SK-MEL-5 (cell line): ENCODE measurements at regions not wholly inside any gene's neighbourhood (a gene's known extent, or its start where the extent isn't known, plus 50 kb on each side); places are given as distances from the start of the nearest gene placed in this dataset.
"Not testable (repeated sequence)": the region's sequence is repeated elsewhere in the genome, so short reads cannot be mapped to it uniquely, and the experiment has no call there.

ENCODE experiments used
- DNase-seq: peaks from one replicate; pipeline ENCODE4 v3.0.0-alpha.2; 2016; ENCODE audit warnings: low read depth, low spot score
- in situ Hi-C: cut with HindIII; loops from 2 replicates; pipeline ENCODE4 v1.10.0; 2016; ENCODE audit warnings: low sequenced_read_pairs, high pct_unique_total_duplicates, low pct_unique_long_range_greater_than_20kb

GRCh38 chr7:46071601-46072000 is 150.5 kb upstream of the IGFBP3 start:
- in situ Hi-C loops = no loop called here
- DNase-seq = no peak

- DNase-seq = no peak
- in situ Hi-C loops = no loop called here
These were observed 150.0 kb upstream of the IGFBP3 start for GRCh38 chr7:46071076-46071475.

DNA sequence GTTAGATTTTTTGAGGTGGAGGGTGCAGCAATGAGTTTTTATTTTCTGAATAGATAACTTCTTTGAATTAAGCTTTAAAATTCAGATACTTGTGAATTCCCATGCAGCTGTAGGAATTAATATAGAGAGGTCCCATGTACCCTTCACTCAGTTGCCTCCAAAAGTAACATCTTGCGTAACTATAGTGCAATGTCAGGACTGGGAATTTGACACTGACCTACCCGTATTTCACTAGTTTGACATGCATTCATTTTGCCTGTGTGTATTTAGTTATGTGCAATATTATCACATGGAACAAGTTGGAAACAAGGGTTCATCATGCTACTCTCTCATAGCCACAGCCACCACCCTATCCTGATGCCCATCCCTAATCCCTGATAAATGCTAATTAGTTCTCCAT is 147.1 kb upstream of the IGFBP3 start:
- in situ Hi-C loops = no loop called here
- no peak for DNase-seq

GRCh38 chr7:46059308-46060020 is 138.4 kb upstream of the IGFBP3 start:
- in situ Hi-C loops = no loop called here
- DNase-seq = no peak

DNA sequence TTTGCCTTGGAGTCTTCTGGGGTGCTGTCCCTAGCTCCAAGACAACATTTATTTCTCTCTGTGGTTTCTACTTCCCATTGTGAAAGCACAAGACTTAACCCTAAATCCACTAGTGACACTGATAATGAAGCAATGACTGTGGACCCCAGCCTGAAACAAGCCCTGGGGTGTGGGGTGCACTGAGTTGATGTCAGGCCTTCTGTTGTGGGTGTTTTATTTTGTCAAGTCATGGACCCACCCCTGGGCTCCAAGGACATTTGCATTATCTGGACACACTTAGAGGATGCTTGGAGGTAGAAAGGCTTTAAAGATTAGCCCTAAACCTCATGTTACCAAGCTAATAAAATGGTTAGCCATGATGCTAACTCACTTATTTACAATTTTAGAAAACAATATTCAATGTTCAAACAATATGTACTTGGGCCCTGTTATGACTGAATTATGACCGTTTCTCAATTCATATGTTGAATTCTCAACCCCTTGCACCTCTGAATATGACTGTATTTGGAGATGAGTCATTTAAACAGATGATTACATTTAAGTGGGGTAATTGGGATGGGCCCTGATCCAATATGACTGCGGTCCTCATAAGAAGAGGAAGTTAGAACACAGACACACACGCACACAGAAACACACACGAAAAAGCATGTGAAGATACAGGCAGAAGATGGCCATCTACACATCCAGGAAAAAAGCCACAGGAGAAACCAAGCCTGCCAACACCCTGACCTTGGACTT is 137.2 kb upstream of the IGFBP3 start:
- in situ Hi-C loops = no loop called here
- no peak for DNase-seq

DNA sequence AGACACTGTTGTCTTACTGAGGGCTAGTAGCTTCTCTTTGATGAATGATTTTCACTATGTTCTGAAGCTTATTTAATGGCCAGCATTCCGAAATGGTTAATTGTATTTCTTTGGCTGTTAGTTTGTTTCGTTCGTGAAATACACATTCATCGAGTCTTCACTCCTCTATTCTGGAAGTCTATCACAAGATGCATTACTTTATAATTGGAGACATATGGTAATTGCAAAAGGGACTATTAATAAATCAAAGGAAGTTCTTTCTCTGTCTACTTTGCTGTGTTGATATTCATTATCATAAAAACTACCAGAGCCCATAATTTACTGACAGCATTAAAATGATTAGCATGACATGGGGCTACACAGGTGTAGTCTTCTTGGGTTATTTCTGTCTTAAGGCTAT is 133.8 kb upstream of the IGFBP3 start:
- in situ Hi-C loops = no loop called here
- no peak for DNase-seq

- in situ Hi-C loops = no loop called here
- DNase-seq = no peak
These were observed 133.2 kb upstream of the IGFBP3 start for GRCh38 chr7:46054272-46054671.

DNA sequence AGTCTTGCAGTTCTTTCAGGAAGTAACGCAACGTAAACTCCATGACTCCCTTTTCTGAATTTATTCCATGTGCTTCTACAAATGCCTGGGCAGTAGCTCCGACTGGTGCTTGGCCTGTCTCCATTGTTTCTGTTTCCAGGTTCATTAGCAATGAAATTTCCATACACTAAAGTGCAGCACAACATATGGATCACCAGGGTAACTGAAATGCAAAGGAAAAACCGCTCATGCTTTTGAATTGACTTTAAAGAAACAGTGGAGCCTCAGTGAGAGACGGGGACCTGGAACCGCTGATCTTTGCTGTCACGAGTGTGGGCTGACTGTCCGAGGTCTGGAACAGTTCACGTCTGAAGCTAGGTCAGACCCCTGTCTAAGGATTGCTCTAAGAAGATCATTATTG is 126.5 kb upstream of the IGFBP3 start:
- in situ Hi-C loops = no loop called here
- no peak for DNase-seq

- in situ Hi-C loops = not testable (repeated sequence)
These were observed 122.3 kb upstream of the IGFBP3 start for GRCh38 chr7:46043338-46043737.

DNA sequence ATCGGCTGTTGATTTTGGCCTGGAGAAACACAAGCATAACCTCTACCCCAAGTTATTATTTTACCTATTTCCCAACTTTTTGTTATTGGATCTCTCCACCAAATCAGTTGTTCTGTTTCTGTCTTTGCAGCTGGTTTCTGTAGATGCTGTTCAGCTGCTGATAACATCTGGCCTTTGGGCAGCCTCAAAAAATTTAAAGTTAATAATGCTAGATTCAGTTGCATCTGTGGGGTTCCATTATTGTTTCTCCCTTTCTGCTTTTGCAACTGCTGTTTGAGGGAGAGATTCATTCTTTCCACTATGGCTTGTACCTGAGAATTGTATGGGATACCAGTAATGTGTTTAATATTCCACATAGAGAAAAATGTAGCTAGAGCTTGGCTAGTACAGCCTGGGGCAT is 118.7 kb upstream of the IGFBP3 start:
- DNase-seq, in situ Hi-C loops: not testable (repeated sequence)

More at GRCh38 chr7:46043338-46043737, 122.3 kb upstream of the IGFBP3 start:
- DNase-seq = not testable (repeated sequence)

DNA sequence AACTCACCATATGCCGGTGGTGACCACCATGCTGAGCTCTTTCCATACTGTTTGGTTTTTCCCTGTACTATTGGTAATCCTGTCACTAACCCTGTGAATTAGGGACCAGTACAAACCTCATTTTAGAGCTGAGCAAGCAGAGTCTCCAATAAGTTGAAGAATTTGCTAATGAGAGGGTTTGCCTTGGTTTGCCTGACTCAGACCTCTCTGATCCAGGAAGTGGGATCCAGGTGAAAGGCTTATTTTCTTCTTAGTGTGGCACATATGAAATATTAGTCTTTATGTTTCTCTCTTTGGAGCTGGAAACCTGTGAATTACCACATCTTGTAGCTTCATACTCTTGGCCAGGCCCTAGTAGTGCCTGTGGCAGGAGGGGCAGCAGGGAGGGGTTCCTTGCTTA is 114.1 kb upstream of the IGFBP3 start:
- DNase-seq = no peak
- in situ Hi-C loops = no loop called here

- in situ Hi-C loops = no loop called here
- no peak for DNase-seq
These were observed 113.1 kb upstream of the IGFBP3 start for GRCh38 chr7:46034056-46034768.

GRCh38 chr7:46033592-46033991 is 112.5 kb upstream of the IGFBP3 start:
- DNase-seq = no peak
- in situ Hi-C loops = no loop called here

DNA sequence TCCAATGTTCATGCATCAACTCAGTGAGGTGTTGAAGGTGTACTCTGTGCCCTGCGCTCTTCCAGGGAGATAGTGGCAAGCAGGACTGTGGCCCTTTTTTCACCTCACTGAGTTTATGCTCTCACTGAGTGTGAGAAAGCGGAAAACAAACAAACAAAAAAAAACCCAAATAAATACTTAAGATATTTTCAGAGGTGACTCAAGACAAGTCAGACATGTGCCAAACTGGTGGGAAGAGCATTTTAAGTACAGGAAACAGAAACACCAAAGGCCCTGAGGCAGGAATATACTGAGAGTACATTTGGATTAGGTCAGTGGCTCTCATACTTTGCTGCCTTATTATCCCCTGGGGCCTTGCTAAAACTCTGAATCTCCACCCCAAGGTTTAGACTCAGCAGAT is 111.9 kb upstream of the IGFBP3 start:
- no peak for DNase-seq
- in situ Hi-C loops = no loop called here

DNA sequence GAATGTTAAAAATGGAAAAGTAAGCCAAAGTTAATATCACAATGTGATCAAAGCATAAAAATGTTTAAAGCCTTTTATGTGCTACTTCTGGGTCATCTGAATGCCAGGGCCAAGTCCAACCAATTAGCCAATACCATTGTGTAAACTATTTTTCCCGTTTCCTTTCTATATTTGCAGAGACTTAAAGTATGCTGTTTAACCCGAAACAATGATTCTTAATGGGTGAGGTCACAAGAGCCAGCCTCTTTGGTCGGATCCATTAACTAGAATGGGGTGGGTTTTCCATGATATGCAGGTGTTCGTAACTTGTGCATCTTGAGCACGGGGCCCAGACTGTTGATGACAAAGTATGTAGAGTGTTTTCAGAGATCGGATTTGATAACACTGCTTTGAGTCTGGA is 111.3 kb upstream of the IGFBP3 start:
- in situ Hi-C loops = no loop called here
- no peak for DNase-seq

DNA sequence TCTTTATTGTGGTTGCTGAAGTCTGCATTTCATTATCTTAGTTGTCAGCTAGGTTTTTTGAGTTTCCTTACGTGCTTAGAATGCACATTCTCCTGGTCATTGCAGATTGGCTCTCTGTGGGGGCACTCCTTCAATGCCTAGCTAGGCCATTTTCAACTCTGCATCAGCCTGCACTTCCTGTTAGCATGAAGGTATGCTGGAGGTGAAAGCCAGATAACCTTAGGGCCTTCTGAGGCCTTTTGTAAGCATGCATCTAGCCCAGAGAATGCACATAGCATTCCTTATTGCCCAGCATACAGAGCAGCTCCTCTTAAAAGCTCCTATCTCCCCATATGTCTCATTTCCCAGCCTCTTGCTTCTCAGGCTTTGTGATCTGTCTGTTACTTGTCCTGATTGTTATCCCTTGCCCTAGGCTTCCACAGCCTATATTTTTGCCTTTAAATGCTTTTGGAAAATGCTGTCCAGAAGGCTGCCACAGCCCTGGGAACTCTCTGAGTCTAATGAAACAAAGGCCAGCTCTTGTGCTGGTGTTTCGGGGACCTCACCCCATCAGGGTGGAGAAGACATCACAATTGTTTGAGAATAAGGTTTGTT is 108.1 kb upstream of the IGFBP3 start:
- in situ Hi-C loops = no loop called here
- no peak for DNase-seq

GRCh38 chr7:46028246-46028645 is 107.2 kb upstream of the IGFBP3 start:
- in situ Hi-C loops = no loop called here
- DNase-seq = no peak

GRCh38 chr7:46026741-46027140 is 105.7 kb upstream of the IGFBP3 start:
- in situ Hi-C loops = no loop called here
- DNase-seq = no peak
